Stimulated activated CD8-positive, alpha-beta memory T cell treated with anti-CD3 and anti-CD28 coated beads, Interleukin-12 subunit alpha, Interleukin-12 subunit beta, amount 100 ng/mL, for 4 hours (primary cell): ENCODE measurements at regions not wholly inside any gene's neighbourhood (a gene's known extent, or its start where the extent isn't known, plus 50 kb on each side); places are given as distances from the start of the nearest gene placed in this dataset.
"Not testable (repeated sequence)": the region's sequence is repeated elsewhere in the genome, so short reads cannot be mapped to it uniquely, and the experiment has no call there.

Experiments
- DNase-seq: peaks from one replicate; pipeline ENCODE4 v3.0.0-alpha.2; 2020; ENCODE audit warnings: low read depth

DNA sequence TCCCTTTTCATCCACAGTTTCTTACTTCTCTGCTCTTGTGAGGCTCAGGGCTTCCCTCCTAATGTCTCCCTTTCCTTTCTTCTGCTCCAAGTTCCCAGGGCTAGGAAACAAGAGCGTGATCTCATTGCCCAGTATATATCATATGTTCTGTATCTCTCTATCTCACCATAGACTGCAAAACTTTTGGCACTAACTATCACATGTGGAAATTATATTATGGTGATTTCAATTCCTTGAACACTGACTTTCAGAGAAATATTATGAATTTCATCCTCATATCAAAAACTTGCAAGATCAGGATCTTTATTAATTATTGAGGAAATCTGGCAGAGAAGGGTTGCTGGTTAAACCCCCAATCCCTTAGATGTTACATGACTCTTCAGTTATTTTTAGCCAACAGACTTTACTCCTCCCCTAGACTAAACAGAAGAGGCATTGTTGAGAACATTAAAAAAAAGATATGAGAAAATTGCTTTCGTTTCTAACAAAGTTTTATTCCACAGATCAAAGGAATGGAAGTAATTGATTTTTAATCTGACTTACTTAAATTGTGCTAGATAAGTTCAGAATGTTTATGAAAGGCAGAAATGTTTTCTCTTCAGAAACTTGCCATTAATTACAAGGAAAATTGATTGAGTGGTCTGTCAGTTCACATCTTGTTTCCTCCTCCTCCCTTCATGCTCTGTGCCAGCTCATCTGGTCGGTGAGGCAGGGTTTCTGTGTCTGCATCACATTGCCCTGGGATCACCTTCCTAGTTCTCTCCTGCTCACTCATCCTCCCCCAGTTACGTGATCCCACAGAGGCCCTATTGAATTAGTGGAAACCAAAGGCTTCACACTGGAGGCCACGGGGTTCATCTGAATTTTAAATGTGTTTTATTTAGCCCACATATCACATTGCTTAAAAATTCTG lies 378.5 kb downstream of the LMO7 start:
- DNase-seq = no peak

DNA sequence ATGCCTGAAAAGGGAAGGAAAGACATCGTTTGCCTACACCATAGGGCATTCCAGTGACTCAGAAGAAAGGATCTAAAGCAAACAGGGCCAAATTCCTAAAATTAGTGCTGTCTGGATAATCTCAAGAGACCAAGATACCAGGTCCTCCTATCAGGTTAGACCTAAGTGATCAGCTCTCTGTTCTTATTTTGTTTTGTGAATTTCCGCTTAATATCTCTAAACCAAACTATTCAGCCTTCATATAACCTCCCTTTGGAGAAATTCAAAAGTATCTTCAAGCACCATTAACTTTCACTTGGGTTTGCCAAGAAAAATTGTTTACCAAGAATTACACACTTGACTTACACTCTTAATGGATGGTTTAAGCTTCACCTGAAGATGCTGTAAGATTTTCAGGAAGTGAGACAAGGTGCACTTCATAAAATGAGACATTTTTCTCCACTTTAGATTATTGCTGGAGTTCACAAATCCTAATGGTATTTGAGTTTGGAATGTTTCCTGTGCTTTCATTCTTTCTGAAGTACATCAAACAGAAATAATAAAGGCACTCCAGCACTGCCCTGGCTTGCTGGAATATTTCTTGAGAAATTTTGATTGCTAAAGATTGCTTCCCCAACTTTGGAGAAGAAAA lies 376.1 kb downstream of the LMO7 start:
- no peak for DNase-seq

DNA sequence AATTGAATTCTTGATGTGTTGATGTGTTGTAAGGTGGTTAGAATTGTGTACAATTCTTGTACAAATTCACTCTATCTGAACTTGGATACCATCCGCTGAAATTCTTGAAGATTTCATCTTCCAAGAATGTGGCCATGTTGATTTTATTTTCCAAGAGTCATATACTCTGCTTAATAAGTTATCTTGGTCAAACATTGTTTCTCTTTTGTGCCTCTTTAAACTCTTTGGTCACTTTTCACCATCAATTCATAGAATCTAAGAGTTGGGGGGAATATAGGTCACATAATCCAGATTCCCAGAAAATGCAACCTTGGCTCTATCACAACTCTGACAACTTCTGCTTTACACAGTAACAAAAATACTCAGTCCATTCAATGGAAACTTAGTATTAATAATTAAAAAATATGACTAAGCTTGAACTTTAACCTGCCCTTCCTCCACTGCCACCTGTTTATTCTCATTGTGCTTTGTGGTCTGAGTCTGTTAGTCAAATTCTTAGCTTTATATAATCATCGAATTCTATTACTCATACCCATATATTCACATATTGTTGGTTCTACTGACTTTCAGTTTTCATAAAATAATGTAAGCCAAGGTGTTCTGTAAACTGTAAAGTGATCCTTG lies 373.2 kb downstream of the LMO7 start:
- DNase-seq = no peak

DNA sequence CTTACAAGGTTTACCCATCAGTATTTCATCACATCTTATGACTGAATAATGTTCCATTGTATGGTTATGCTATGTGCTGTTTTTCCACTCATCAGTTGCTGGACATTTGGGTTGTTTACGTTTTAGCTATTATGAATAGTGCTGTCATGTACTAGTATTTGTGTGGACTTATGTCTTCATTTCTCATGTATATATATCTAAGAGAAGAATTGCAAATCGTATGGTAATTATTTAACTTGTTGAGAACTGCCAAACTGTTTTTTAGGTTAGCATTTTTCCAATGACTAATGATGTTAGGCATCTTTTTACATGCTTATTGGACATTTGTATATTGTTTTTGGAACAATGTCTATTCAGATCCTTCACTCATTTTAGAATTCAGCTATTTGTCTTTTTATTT lies 368.3 kb downstream of the LMO7 start:
- DNase-seq = no peak

DNA sequence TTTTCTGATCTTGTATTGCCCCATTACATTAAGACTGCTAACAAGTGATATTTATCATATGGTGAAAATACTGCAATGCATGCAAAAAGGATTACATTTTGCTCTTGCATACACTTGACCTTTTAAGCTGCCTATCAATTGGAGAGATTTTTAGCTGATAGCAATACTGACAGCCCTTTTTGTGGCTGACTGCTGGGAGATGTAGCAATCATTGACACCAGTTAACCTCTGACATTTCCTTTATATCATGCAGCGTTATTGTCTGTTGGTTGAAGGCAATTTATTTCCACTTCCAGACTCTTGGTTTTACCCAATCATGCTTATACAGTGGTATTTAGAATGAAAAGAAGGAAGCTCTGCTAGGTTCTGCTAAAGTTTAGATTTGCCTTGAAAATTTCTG lies 364.0 kb downstream of the LMO7 start:
- DNase-seq = no peak

DNA sequence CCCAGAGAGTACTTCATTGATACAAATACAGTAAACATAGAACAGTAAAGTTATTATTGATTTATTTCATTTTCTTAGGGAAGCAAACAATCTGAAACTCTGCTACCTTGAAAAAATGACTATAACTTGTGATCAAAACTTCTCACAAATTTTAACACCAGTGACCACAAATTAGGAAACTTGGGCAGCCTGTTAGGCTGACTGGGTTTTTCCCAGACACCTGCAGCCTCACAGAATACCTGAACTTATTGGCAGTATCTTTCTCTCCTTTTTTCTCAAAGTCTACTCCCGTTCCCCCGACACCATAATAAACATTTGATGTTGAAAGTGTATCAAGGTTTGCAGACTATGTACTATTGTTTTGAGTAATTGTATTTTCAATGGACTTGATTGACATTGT lies 360.5 kb downstream of the LMO7 start:
- DNase-seq = no peak

DNA sequence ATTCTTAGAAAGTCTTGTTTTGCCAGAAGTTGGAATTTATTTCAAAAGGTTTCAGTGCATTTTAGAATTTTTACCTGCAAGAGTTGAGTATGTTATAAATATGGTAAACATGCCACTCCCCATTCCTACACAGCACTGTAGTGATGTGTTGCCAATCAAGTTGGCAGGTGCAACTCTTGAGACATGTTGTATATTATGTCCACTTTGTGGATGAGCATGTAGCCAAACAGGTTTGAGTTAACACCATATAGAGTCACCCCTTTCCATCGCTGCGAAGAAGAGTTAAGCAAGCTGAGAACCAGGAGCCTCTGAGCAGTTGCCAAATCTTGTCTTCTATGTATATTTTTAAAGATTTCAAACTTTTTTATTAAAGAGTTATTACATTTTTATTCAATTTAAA lies 359.8 kb downstream of the LMO7 start:
- no peak for DNase-seq

DNA sequence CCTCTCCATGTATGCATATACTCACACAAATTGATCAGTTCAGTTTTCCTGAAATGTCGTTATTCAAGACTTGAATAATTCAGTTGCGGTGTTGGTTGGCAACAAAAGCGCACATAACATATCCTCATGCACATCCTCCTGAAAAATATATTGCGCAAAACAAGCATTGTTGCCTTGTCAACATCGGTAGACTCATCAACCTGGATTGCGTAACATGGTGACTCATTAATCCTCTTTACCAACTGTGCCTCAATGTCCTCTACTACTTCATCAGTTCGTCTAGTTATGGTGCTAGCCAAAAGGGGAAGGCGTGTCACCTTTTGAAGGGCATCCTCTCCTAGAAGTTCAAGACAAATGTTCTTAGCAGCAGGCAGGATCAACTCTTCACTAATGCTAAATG lies 357.7 kb downstream of the LMO7 start:
- DNase-seq = no peak

DNA sequence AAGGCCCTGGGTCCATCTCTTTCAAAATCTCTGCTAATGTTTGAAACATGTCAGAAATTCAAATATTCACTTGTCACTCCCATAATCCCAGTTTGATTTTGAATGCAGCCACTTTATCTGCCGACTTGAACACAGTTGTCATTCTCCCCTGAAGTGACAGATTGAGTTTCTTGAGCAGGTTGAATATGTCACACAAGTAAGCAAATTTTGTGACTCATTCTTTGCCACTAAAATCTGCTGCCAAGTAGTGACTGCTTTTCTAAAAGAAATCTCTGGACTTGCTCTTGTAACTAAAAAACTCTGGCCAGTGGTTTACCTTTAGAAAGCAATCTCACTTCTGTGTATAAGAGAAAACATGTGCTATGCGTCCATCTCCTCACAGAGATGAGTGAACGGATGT lies 357.1 kb downstream of the LMO7 start:
- DNase-seq = no peak

DNA sequence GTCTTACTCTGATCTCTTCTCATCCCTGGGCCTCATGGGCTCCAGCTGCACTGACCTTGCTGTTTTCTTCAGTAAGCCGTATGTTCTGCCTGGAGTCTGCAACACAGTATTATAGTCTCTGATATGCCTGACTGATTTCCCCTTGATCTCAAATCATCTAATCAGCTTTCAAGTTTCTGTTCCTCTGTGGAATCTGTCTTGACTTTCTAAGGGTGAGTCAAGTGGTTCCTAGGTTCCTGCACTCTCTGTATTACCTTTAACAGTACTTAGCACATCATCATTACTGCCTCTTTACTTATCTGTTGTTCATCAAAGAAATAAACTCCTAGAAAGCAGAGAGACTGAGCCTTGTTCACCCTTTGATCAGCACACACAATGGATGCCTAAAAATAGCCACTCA lies 350.7 kb downstream of the LMO7 start:
- DNase-seq = no peak

DNA sequence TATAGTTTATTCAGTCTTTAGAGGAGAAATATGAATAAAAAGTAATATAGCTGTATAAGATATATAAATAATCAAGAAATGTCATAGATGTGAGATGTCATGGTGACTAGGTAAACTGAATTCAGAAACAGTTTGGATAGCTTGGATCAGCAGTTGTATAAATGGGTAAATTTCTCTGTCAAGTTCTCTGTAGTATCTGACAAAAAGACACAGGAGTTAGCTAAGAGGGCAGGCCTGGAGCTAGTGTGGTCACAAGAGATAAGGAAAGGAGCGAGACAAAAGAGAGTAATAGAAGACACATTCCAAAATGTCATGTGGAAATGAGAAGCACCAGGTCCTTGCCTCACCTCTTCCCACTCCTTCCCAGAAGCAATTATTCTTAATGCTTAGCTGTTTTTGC lies 349.0 kb downstream of the LMO7 start:
- no peak for DNase-seq

DNA sequence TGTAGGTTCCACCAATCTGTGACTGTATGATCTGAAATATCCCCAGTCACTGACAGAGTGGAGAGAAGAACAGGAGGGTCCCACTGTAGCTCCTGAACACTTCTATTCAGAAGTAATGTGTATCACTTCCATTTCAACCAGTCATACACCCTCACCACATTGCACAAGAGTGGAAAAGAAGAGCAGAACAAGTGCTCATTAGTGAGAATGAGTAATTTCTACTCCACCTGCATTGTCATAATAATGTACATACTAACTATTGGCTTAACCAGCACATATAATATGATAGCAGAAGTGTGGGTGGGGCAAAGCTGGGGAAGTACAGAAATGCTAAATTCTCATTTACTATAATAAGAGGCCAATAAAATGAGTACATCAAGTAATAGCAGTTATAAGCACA lies 342.7 kb downstream of the LMO7 start:
- DNase-seq = no peak

DNA sequence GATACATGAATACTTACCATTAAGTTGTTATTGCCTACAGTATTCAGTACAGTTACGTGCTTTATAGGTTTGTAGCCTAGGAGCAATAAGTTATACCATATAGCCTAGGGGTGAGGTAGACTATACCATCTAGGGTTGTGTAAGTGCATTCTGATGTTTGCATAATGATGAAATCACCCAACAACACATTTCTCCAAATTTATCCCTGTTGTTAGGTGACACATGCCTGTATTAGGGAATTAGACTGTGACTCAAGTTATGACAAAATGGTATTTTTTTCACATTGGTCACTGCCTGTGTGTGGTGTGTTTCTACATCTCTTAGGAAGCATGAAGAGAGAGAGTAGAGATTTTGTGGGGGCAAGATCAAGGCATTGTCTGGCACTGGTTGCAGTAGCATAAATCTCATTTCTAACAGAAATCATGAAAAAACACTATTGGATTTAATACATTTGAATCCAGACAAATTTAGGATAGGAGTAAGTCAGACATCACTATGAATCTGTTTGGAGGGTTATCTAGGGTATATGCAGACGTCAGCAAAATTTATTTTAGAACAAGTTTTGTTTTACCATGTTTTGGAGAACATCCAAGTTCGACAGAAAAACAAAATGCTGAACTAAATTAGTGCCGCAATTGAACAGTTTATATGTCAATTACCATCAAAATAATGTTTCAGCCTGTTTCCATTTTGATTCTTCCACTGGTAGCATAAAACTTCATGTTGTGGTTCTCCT lies 332.1 kb downstream of the LMO7 start:
- no peak for DNase-seq

DNA sequence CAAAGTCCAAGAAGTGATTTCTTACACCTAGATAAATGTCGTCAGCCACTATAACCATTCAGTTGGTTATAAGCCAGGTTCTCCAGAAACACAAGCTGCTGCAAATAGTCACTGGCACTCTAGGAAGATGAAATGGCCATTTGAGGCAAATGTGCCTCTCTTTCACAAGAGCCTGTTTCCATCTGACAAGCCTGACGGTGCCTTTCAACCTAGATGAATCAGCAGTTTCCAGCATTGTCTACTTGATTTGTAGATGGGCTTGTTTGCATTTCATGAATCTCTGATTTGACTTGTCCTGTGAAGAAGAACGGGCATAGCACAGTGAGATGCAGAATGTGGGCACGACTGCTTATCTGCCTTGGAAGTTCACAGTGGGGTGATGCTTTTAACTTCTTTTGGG lies 327.2 kb downstream of the LMO7 start:
- no peak for DNase-seq

DNA sequence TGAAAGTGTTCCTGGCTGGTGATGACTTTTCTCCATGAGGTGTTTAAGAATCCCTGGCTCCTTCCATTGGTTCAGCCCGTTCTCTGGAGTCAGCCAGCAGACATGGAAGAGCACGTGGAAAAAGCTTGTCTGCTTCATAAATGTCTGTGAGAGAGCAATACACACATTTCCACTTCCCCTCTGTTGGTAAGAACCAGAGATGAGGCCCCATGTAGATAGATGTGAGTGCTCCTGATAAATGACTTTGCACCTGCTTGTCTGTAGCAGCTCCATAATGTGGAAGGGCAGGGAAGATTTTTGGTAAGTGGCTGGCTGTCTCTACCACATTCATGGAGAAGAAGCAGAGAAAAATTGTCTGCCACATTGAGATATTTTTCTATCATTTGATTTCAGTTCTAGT lies 325.8 kb downstream of the LMO7 start:
- no peak for DNase-seq

DNA sequence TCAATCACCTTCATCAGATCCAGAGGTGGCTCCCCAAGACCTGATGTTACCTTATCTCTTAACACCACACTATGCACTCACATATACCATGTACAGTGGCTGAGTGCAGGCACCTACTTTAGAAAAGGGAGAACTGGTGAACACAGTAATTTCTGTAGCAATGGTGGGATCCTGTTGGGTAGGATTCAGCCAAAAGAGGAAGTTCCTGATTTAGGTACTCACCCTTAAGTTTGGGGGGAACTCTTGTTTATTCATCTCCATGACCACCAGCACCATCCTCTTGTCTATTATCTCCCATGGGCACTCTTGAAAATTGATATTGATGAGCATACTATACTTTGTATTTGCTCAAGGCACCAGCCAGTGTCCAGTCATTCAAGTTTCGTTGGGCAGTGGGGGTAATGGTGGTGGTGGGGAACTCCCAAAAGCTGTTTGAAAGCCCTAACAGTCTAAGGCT lies 324.4 kb downstream of the LMO7 start:
- no peak for DNase-seq

DNA sequence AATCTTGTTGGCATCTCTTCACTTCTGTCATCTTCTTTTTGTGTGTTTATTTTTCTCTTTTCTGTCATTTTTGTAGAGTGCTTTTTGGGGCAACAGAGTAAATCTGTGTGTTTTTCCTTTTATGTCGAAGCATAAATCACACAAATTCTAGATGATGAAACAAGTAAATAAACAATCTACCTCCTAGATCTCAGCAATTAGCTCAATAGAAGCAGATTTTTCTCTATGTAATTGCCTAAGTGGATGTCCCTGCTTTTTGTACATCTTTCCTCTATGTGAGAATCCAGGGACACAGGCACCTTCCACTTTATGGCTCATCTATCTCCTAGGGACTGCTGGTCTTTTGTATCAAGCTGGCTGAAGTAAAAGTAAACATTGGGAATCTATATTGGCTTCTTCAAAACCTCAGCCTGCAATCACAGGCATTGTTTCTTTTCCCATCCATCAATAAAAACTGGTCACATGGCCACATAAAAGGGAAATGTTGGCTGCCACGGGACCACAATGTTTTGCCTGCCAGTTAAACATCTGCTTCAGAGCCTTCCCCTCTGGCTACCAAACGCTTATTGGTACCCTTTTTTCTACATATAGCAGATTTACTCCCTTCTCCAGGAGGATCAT lies 323.8 kb downstream of the LMO7 start:
- no peak for DNase-seq

DNA sequence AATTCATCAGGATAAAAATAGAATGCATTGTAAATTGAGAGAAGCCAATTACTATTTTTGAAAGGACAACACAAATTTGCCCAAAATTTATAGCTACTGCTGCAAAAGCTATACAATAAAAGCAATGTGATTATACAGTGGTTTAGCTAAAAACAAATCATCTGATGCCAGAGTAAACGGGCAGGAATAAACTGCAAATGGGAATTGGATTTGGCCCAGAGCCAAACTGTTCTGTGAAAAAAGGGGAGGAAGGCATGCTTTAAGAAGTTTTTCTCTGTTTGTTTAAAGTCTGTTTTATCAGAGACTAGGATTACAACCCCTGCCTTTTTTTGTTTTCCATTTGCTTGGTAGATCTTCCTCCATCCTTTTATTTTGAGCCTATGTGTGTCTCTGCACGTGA lies 317.5 kb downstream of the LMO7 start:
- not testable (repeated sequence) for DNase-seq

DNA sequence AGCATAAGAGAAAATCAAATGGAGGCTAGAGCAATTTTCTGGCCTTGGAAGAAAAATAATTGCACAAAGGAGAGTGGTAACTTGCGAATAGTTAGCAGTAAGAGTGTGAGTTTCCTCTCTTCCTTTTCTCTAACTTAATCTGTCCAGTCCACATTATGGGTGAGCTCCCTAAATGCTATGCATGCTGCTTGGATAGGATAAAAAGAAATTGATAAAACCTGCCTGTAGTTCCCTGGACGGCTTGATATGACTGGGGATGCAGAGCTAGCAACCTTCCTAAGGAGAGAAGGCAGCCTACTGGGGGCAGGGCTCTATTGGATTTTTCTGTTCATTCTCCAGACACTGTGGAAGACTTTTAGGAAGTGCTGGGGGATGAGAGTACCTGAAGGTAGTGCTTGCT lies 311.3 kb downstream of the LMO7 start:
- DNase-seq = no peak

DNA sequence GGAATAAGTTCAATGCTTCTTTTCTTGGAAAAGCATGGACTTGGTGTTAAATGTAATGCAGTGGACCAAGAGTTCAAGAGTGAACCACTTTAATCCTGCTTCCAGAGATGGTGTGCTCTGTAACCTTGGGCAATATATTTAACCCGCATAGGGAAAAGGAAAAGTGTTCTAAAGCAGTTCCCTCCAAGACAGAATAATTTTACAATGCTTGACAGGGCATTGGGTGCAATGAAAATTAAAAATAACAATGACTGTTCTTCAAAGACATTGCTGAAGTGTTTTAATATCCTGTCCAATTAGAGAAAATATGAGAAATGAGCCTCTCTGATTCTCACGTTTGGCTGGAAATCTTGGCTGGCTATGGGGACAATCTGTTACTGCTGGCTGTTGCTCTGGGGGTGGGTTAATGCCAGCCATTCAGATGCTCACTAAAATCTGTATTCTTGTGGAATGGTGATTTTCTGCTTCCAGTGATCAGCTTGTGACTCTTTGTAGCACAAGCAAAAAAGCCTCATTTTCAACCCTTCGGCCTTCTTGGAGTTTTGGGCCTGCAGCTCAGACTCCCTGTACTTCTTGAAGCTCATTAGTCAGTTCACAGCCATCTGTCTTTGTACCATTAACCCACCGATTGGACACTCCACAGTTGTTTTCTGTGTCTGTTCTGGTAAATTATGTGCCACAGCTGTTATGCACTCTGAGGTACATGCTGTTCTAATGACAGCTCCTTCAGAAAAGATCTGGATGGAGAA lies 310.6 kb downstream of the LMO7 start:
- no peak for DNase-seq

DNA sequence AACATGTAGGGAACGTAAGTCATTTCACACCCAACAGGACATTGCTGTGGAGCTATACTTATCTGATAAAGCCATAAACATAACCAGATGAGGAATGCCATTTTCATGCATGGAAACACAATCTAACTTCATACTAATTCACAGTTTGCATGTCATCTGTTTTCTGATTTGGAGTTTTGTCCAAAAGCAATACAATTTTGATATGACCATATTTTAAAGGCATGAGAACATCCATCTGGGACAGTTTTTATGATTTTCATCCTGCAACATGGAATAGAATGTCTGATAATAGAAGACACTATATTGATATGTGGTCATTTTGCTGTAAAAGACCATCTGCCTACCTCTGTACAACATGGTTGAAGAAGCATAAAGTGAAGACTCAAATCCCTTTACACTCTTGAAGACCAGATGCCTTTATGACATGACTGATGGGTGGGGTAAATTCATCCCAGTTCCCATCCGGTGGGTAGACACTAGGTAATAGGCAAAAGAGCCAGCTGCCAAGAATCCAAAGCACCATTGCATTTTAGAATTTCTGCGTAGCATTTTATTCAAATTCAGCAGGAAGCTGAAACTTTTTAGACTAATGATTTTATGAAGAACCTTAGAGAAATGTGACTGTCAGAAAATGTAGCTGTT lies 309.8 kb downstream of the LMO7 start:
- no peak for DNase-seq
